HCT116 (cell line): ENCODE measurements at regions not wholly inside any gene's neighbourhood (a gene's known extent, or its start where the extent isn't known, plus 50 kb on each side); places are given as distances from the start of the nearest gene placed in this dataset.

Source experiments
- ELF1 ChIP-seq: IDR thresholded peaks from 2 replicates; pipeline ENCODE4 v1.6.1; 2012; ENCODE audit warnings: low read depth, borderline replicate concordance
- EZH2 ChIP-seq: fragments of 200-600 bp; sonication (generic); IDR thresholded peaks from 2 replicates; pipeline ENCODE4 v1.6.1; 2017; ENCODE audit warnings: antibody characterized with exemption, mixed run types
- EZH2phosphoT487 ChIP-seq: fragments of 200-600 bp; IDR thresholded peaks from 2 replicates; pipeline ENCODE4 v1.6.1; 2018; ENCODE audit warnings: antibody characterized with exemption, borderline replicate concordance
- JUND ChIP-seq: IDR thresholded peaks from 2 replicates; pipeline ENCODE4 v1.6.1; 2012
- POLR2A ChIP-seq: IDR thresholded peaks from 2 replicates; pipeline ENCODE4 v1.7.0; 2011; ENCODE audit warnings: borderline replicate concordance; ENCODE audit not compliant: insufficient read depth, insufficient read length; ENCODE audit errors: extremely low read depth
- POLR2AphosphoS5 ChIP-seq: IDR thresholded peaks from 2 replicates; pipeline ENCODE4 v1.6.1; 2011; ENCODE audit warnings: mild to moderate bottlenecking, low read depth, low read length, moderate library complexity
- RAD21 ChIP-seq: IDR thresholded peaks from 2 replicates; pipeline ENCODE4 v1.6.1; 2012; ENCODE audit warnings: low read depth, mild to moderate bottlenecking
- SIN3A ChIP-seq: IDR thresholded peaks from 2 replicates; pipeline ENCODE4 v1.6.1; 2012; ENCODE audit warnings: low read depth
- YY1 ChIP-seq: IDR thresholded peaks from 2 replicates; pipeline ENCODE4 v1.6.1; 2011; ENCODE audit warnings: low read length, low read depth, moderate library complexity, mild to moderate bottlenecking; ENCODE audit not compliant: insufficient replicate concordance; ENCODE audit errors: extremely low read depth
- ZNF274 ChIP-seq: fragments of 200-500 bp; sonication (Bioruptor generic); IDR thresholded peaks from 2 replicates; pipeline ENCODE4 v1.6.1; 2014; ENCODE audit warnings: mild to moderate bottlenecking, low read depth, low read length, inconsistent platforms
- TF ChIP-seq, protein P1 (sequence below), 3 experiments: fragments of 200-600 bp in 1 of 3; sonication (generic) in 1 of 3; IDR thresholded peaks in 2 of 3; conservative IDR thresholded peaks in 1 of 3; 2 replicates each; pipeline ENCODE4 v1.5.1; 2012 to 2017; ENCODE audit warnings: low read depth in 2 of 3, low read length in 2 of 3, antibody characterized with exemption in 1 of 3, borderline replicate concordance in 1 of 3, control low read depth in 1 of 3, mild to moderate bottlenecking in 1 of 3, mixed read lengths in 1 of 3, mixed run types in 1 of 3, moderate library complexity in 1 of 3; ENCODE audit not compliant: insufficient read depth in 1 of 3
- TF ChIP-seq, protein P2 (sequence below): IDR thresholded peaks from 2 replicates; pipeline ENCODE4 v1.6.1; 2012

DNA sequence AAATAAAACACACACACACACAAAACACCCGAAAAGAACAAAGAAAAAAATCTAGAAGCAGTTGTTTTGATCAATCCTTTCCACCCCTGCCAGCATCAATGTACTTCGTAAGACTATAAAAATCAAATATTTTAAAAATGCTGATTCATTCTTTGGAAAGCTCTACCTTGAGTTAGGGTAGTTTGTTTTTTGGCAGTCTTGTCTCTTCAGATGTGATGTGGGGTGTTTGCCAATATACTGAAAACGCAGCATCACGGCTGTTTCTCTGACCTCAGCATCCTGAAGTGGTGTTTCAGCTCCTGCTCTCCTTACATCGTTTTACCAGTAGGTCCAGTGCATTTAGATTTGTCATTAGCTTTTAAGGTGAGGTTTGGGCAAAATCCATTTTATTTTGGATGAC, 526.0 kb downstream of the UTRN start:
- TF ChIP-seq, protein P1, sequence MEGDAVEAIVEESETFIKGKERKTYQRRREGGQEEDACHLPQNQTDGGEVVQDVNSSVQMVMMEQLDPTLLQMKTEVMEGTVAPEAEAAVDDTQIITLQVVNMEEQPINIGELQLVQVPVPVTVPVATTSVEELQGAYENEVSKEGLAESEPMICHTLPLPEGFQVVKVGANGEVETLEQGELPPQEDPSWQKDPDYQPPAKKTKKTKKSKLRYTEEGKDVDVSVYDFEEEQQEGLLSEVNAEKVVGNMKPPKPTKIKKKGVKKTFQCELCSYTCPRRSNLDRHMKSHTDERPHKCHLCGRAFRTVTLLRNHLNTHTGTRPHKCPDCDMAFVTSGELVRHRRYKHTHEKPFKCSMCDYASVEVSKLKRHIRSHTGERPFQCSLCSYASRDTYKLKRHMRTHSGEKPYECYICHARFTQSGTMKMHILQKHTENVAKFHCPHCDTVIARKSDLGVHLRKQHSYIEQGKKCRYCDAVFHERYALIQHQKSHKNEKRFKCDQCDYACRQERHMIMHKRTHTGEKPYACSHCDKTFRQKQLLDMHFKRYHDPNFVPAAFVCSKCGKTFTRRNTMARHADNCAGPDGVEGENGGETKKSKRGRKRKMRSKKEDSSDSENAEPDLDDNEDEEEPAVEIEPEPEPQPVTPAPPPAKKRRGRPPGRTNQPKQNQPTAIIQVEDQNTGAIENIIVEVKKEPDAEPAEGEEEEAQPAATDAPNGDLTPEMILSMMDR (IDR thresholded peaks at IDR 0.05 in 2 of 3, conservative IDR thresholded peaks at IDR 0.05 in 1 of 3; ENCODE audit: borderline replicate concordance in 1 of 3, insufficient read depth in 1 of 3, low read depth in 2 of 3, low read length in 2 of 3), result no peak
- TF ChIP-seq RAD21 (no peak), SIN3A (no peak), YY1 (no peak), EZH2 (no peak), POLR2A (no peak), ZNF274 (no peak), ELF1 (no peak), EZH2phosphoT487 (no peak), POLR2AphosphoS5 (no peak), JUND (no peak)
- TF ChIP-seq, protein P2, sequence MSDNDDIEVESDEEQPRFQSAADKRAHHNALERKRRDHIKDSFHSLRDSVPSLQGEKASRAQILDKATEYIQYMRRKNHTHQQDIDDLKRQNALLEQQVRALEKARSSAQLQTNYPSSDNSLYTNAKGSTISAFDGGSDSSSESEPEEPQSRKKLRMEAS, result no peak
